Suppressor macrophage treated with lipopolysaccharide for 4 hours (primary cell): ENCODE measurements at regions not wholly inside any gene's neighbourhood (a gene's known extent, or its start where the extent isn't known, plus 50 kb on each side); places are given as distances from the start of the nearest gene placed in this dataset.
"Not testable (repeated sequence)": the region's sequence is repeated elsewhere in the genome, so short reads cannot be mapped to it uniquely, and the experiment has no call there.

Source experiments
- DNase-seq: peaks from one replicate; pipeline ENCODE4 v3.0.0-alpha.2; 2020

GRCh38 chr6:978937-979685 is 286.2 kb upstream of the EXOC2 start:
- DNase-seq, result no peak

DNA sequence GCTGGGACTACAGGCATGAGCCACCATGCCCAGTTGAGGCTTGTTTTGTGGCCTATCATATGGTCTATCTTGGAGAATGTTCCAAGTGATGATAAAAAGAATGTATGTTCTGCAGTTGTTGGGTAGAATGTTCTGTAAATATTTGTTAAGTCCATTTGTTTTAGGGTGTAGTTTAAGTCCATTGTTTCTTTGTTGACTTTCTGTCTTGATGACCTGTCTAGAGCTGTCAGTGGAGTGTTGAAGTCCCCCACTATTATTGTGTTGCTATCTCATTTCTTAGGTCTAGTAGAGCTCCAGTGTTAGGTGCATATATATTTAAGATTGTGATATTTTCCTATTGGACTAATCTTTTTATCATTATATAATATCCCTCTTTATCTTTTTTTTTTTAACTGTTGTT is 284.3 kb upstream of the EXOC2 start:
- DNase-seq, result not testable (repeated sequence)

- DNase-seq, result no peak
Observed at GRCh38 chr6:971981-972640, 279.2 kb upstream of the EXOC2 start.

GRCh38 chr6:968791-969190 is 275.9 kb upstream of the EXOC2 start:
- DNase-seq, result no peak

DNA sequence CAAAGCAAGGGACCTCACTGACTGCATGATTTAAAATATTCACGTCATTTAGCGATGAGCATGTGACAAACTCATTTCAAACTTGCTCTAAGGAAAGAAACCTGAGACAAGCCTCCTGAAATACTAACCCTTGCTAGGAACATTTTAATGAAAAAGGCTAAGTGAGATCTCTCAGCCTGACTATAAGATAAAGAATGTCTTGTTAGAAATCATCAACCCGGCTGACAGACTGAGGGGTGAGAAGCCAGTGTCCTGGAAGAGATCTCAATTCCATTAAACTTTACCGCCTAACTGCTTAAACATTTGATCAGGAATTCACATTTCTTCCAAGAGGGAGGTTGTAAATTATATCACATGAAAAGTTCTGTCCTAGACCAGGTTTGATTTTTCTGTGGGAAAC is 274.8 kb upstream of the EXOC2 start:
- DNase-seq, result no peak

GRCh38 chr6:965343-965742 is 272.4 kb upstream of the EXOC2 start:
- no peak for DNase-seq

DNA sequence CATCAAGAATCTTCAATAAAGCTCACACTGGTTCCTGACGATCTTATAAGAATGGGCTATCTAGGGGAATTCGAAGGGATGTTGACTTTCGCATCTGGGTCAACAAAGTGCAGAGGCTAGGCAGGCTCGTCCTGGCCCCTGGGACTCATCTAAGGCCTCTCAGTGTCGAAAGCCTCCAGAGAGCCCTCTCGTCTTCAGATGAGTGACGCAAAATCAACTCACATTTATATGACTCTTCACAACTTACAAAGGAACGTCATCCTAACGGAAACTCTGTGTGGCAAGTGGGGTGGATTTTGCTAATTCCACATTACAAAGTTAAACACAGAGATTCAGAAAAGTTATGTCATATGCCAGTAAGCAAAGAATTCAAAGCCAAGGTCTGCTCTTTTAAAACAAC is 270.5 kb upstream of the EXOC2 start:
- DNase-seq, result no peak

DNA sequence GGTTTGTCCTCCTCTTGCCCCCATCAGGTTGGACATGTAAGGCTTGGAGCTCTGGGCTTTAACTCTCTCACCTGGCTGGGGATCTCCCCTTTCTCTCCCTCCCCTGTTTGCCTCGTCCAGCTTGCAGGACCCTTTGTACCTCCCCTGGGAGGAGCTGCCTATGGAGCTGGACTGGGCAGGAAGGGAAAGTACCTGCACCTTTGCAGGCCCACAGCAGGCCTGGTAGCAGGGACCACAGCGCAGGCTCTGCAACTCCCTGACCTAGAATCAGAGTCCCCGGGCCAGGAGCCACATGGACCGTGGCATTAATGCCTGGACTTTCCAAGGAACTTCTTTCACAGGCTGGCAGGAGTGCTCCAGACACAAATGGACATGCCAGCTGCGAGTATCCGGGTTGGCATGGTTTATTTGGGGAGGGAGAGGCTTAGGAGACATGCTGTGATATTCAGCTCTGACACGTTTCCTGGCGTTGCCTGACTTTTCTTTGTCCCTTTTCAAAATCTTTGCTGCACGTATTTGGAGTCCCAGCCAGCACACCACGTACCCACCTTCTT is 268.5 kb upstream of the EXOC2 start:
- no peak for DNase-seq

- DNase-seq, result no peak
Observed at GRCh38 chr6:960356-960755, 267.4 kb upstream of the EXOC2 start.

GRCh38 chr6:958488-958887 is 265.5 kb upstream of the EXOC2 start:
- no peak for DNase-seq

DNA sequence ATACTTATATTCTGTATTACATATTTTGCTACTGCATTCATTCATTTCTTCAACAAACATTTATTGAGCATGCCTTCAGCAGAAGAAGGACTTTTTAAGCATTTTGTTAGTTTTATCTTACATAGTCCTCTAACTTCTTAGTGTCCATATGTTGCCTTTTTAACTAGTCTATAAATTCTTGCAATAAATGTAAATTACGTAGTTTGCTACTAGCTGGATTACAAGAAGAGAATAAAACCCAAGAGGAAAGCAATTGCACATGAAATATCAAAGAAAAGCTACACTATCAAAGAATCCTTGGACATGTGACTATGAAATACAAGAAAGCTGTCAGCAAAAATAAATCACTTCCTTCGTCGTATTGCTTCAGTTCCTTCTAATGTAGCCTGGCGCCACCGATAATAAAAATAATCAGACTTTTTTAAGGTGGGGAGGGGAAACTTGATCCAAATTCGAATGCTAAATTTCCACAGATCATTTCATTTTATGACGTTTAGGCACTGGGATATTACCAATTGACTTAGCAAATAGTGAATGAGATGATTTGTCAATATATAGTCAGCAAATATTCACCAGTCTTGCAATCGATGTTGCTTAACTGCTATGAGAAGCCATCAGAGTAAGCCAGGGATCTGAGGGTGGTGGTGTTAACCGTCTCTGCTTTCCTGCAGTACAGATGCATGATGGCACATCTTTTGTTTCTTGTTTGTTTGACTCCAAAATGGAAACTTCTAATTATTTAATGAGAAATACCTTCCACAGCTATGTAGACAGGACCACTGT is 258.7 kb upstream of the EXOC2 start:
- DNase-seq, result no peak

DNA sequence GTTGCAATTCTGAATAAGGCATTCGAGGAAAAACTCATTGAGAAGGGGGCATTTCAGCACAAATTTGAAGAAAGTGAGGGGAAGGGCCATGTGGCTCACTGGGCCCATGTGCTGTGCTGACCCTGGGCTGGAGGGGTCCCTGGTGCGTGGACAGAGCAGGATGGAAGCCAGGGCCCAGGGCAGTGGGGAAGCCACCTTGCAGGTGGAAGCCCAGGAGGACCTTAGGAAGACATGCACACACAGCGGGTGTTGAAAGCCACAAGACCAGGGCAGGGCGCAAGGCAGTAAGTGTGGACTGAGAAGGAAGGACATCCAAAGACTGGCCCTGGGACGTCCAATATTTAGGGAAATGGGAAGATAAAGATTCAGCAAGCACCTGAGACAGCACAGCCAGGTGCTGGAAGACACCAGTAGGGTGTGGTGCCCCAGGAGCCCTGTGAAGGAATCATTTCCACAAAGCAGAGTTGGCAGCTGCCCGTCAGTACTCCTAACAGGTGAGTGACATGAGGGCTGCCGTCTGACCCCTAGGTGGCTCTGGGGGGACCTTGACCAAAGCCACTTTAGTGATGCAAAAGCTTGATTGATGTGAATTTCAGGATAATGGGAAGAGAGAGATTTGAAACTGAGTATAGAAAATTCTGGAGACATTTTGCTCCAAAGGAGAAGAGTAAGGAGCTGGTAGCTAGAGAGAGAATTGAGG is 254.4 kb upstream of the EXOC2 start:
- DNase-seq, result no peak

GRCh38 chr6:946546-946945 is 253.6 kb upstream of the EXOC2 start:
- DNase-seq, result no peak

- no peak for DNase-seq
Observed at GRCh38 chr6:939526-940252, 246.8 kb upstream of the EXOC2 start.

- no peak for DNase-seq
Observed at GRCh38 chr6:938916-939315, 246.0 kb upstream of the EXOC2 start.

GRCh38 chr6:938271-938905 is 245.4 kb upstream of the EXOC2 start:
- DNase-seq, result no peak

DNA sequence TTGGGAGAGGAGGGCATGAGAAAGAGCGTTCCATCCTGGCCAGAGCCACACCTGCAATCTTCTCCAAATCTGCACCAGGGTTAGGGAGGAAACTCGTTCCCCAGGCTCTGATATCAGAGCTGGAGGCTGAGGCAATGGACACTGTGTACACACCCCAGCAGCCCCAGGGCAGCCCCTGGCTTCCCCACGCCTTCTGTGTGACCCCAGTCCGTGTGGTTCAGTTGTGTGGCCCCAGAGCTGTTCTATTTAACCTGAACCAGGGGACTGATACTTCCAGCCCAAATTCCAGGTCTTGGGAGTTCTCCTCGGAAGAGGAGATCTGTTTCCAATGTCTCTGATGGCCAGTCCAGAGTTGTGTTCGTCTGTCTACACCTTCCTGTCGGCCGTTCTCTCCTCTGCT is 242.6 kb upstream of the EXOC2 start:
- no peak for DNase-seq

DNA sequence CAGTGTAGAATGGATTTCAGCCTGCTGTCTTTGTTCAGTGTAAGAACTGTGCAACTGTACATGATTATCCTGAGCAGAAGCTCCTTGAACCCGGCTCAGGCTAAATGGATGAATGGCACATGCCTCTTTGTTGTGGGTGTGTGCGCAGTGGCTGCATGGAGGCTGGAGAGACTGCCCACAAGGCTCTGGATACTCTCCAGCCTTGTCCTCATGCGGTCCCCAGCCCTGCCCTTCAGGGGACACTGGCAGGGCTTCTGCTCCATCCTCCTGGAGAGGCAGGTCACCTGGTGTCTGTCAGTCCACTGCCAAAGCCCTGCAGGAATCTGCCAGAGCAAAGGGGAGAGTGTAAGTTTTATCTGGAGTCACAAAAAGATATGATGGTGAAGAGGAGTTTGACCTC is 241.7 kb upstream of the EXOC2 start:
- no peak for DNase-seq

GRCh38 chr6:931919-932318 is 239.0 kb upstream of the EXOC2 start:
- not testable (repeated sequence) for DNase-seq

GRCh38 chr6:927157-927556 is 234.2 kb upstream of the EXOC2 start:
- no peak for DNase-seq

DNA sequence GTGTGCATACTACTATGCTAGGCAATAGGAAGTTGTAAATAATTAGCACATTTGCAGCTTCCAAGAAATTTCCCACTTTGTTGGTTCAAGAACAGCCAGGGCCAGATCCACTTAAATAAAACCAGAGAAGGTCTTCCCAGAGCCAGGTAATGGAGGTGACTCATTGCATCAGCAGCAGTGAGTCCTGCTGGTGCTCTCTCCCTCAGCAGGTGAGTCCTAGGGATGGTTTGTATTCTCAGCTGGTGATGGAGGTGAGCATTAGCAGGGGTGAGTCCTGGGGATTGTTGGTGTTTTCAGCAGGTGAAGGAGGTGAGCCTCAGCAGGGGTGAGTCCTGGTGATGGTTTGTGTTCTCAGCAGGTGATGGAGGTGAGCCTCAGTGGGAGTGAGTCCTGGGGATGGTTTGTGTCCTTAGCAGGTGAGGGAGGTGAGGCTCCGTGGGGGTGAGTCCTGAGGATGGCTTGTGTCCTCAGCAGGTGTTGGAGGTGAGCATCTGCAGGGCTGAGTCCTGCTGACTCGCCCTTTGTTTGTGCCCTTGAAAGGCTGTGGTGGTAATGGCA is 232.8 kb upstream of the EXOC2 start:
- no peak for DNase-seq

DNA sequence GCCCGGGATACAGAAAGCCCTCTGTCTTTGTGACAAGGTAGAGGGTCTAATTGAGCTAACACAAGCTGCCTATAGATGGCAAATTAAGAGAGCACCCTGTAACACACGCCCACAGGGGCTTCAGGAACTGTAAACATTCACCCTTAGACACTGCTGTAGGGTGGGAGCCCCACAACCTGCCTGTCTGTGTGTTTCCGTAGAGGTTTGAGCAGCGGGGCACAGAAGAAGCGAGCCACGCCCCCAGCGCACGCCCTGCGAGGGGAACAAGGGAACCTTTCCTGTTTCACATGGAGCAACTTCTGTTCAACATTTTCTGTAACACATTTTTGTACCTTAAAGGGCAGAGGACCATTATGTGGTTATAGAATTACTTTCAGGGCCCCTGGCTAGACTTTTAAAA is 231.7 kb upstream of the EXOC2 start:
- no peak for DNase-seq
